Endothelial cell of umbilical vein (primary cell): ENCODE measurements at regions not wholly inside any gene's neighbourhood (a gene's known extent, or its start where the extent isn't known, plus 50 kb on each side); places are given as distances from the start of the nearest gene placed in this dataset.

Source experiments
- BruUV-seq: library from RNA; stranded (reverse); fragments of 400-500 nt; replicated peaks from 2 replicates; lab custom pipeline; 2021; lab: Mats Ljungman, UMichigan
- CTCF ChIA-PET: fragments of 300-600, 350-600 bp; sonication (Branson Sonifier 250); formaldehyde crosslinking; loops from one replicate; lab custom pipeline; 2021; ENCODE audit warnings: antibody characterized with exemption, inconsistent platforms; lab: Charles Lee
- POLR2A ChIA-PET: fragments of 300-600, 350-600 bp; sonication (Branson Sonifier 250); formaldehyde crosslinking; loops from one replicate; lab custom pipeline; 2021; ENCODE audit warnings: antibody characterized with exemption, inconsistent platforms; lab: Charles Lee
- DNase-seq: peaks from one replicate; pipeline ENCODE4 v3.0.0-alpha.2; 2011; ENCODE audit warnings: low read depth, low spot score
- FAIRE-seq: peaks from 2 replicates; lab custom pipeline; 2011; peaks lifted over from hg19 to GRCh38; lab: Jason Lieb, UNC
- H2AFZ ChIP-seq: 2 replicates; pipeline ENCODE4 v1.6.0; 2012; ENCODE audit warnings: low read depth, low read length, control low read depth, inconsistent platforms
- H3K27ac ChIP-seq: 2 replicates; pipeline ENCODE4 v1.5.1; 2011; ENCODE audit warnings: low read depth, mild to moderate bottlenecking, control low read depth, low read length, moderate library complexity; ENCODE audit not compliant: insufficient read depth
- H3K27me3 ChIP-seq, 2 experiments: 2 replicates each; pipeline versions ENCODE4 v1.6.0 to v1.6.1; 2011; ENCODE audit warnings: low read length in 2 of 2, mixed read lengths in 1 of 2; ENCODE audit not compliant: control insufficient read depth in 2 of 2, insufficient read depth in 2 of 2
- H3K36me3 ChIP-seq, 2 experiments: 2 replicates in 1 of 2; 3 replicates in 1 of 2; pipeline ENCODE4 v1.5.1; 2011; ENCODE audit warnings: low read length in 2 of 2, mild to moderate bottlenecking in 1 of 2, moderate library complexity in 1 of 2; ENCODE audit not compliant: control insufficient read depth in 2 of 2, insufficient read depth in 2 of 2; ENCODE audit errors: extremely low read depth in 1 of 2
- H3K4me1 ChIP-seq: 3 replicates; pipeline ENCODE4 v1.5.1; 2011; ENCODE audit warnings: mild to moderate bottlenecking, low read length; ENCODE audit not compliant: control insufficient read depth, insufficient read depth; ENCODE audit errors: extremely low read depth
- H3K4me2 ChIP-seq: 2 replicates; pipeline ENCODE4 v1.6.1; 2011; ENCODE audit warnings: low read length, control low read depth, mixed read lengths; ENCODE audit not compliant: insufficient read depth
- H3K4me3 ChIP-seq, 3 experiments: fragments of 200-600 bp in 1 of 3; sonication (generic), shearing (Covaris generic) in 1 of 3; replicated peaks in 1 of 3; 2 replicates each; pipeline ENCODE4 v1.5.1; 2011 to 2016; ENCODE audit warnings: control low read depth in 3 of 3, low read length in 3 of 3, mild to moderate bottlenecking in 2 of 3, inconsistent platforms in 1 of 3, low read depth in 1 of 3, moderate library complexity in 1 of 3; ENCODE audit not compliant: insufficient read depth in 1 of 3
- H3K79me2 ChIP-seq: 2 replicates; pipeline ENCODE4 v1.6.0; 2012; ENCODE audit warnings: low read length, inconsistent platforms; ENCODE audit not compliant: control insufficient read depth, insufficient read depth
- H3K9ac ChIP-seq: replicated peaks from 2 replicates; pipeline ENCODE3; 2011; ENCODE audit warnings: low read length, control low read depth; ENCODE audit not compliant: insufficient read depth; ENCODE audit errors: extremely low read depth
- H3K9me1 ChIP-seq: replicated peaks from 3 replicates; pipeline ENCODE4 v1.6.0; 2011; ENCODE audit warnings: mild to moderate bottlenecking, low read length; ENCODE audit not compliant: control insufficient read depth, insufficient read depth; ENCODE audit errors: extremely low read depth
- H3K9me3 ChIP-seq: replicated peaks from 2 replicates; pipeline ENCODE4 v1.5.1; 2012; ENCODE audit warnings: low read length, inconsistent platforms; ENCODE audit not compliant: control insufficient read depth, insufficient read depth
- H4K20me1 ChIP-seq: replicated peaks from 2 replicates; pipeline ENCODE3; 2011; ENCODE audit warnings: mild to moderate bottlenecking, low read length; ENCODE audit not compliant: control insufficient read depth, insufficient read depth; ENCODE audit errors: extremely low read depth
- EZH2 ChIP-seq: IDR thresholded peaks from 2 replicates; pipeline ENCODE4 v1.6.1; 2012; ENCODE audit warnings: borderline replicate concordance, low read depth, mild to moderate bottlenecking, moderate library complexity, low read length, inconsistent platforms; ENCODE audit not compliant: severe bottlenecking
- FOS ChIP-seq: IDR thresholded peaks from 2 replicates; pipeline ENCODE4 v1.6.1; 2011; ENCODE audit warnings: mild to moderate bottlenecking, low read length, moderate library complexity, borderline replicate concordance; ENCODE audit not compliant: insufficient read depth
- GATA2 ChIP-seq: IDR thresholded peaks from 2 replicates; pipeline ENCODE4 v1.7.0; 2011; ENCODE audit warnings: low read depth, mild to moderate bottlenecking, moderate library complexity, mixed read lengths, low read length; ENCODE audit not compliant: insufficient read length, insufficient read depth
- JUN ChIP-seq: IDR thresholded peaks from 2 replicates; pipeline ENCODE4 v1.6.1; 2011; ENCODE audit warnings: borderline replicate concordance, low read depth; ENCODE audit not compliant: insufficient read length, insufficient read depth
- MYC ChIP-seq: IDR thresholded peaks from one replicate; pipeline ENCODE4 v1.6.1; 2011; ENCODE audit warnings: mild to moderate bottlenecking, low read depth, low read length
- POLR2A ChIP-seq: IDR thresholded peaks from 2 replicates; pipeline ENCODE4 v1.6.1; 2012; ENCODE audit warnings: low read depth, mild to moderate bottlenecking, control low read depth, low read length
- POLR2AphosphoS5 ChIP-seq: IDR thresholded peaks from 2 replicates; pipeline ENCODE4 v1.6.1; 2012; ENCODE audit warnings: low read depth, mild to moderate bottlenecking, control low read depth, low read length, moderate library complexity; ENCODE audit not compliant: insufficient read depth
- dilution Hi-C: fragments of 300-500 bp; cut with MboI; formaldehyde crosslinking; loops from one replicate; pipeline ENCODE4 v1.15.0; 2019; ENCODE audit warnings: low sequenced_read_pairs; ENCODE audit not compliant: extremely low pct_ligation_motif_present
- intact Hi-C: fragments of 100-400 bp; cut with micrococcal nuclease; formaldehyde crosslinking; loops from one replicate; pipeline ENCODE4 v1.10.0; 2022
- TF ChIP-seq, protein P1 (sequence below), 2 donors: IDR thresholded peaks; 1 replicate in 1 of 2; 2 replicates in 1 of 2; pipeline ENCODE4 v1.5.1; 2011; ENCODE audit warnings: low read length in 2 of 2, mild to moderate bottlenecking in 2 of 2, moderate library complexity in 2 of 2, control low read depth in 1 of 2, inconsistent platforms in 1 of 2, low read depth in 1 of 2; ENCODE audit not compliant: insufficient read depth in 1 of 2; ENCODE audit errors: extremely low read depth in 1 of 2
- TF ChIP-seq, protein P2 (sequence below): IDR thresholded peaks from 2 replicates; pipeline ENCODE4 v1.6.1; 2011; ENCODE audit not compliant: insufficient read depth, insufficient read length

DNA sequence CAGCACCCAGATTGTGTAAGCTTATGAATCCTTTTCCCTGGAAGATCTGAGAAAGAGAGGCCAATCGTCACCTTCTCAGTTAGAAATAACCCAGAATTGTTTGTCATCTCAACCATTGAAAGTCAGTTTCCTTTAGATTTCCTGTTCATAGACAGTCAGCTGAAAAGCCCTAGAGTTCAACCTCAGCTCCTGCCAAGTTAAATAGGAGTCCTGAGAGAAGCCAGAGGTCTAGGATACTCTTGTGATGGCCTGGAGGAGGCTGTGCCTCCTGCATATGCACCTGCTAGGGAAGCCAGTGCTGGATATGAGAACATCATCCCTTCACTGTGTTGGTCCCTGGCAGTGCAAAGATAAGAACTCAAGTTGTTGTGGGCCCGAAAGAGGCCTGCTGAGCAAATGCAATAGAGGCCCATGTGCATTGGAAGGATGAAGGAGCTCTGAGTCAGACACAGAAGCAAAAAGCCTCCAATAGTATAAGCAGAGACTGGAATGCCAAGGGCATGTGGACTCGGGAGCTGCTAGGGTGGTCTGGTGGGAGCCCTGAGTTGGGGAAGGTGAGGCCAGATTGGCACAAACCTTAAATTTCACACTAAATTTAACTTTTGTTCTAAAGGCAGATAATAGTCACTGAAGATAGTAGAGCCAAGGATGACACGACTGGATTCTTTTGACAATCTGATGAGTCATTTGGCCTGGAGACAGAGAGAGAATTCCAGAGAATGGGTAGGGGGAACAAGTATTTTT is 520.9 kb upstream of the CDH5 start:
- TF ChIP-seq POLR2A (no peak), MYC (no peak), FOS (no peak), POLR2AphosphoS5 (no peak), JUN (no peak), GATA2 (no peak), EZH2 (no peak)
- TF ChIP-seq, protein P1, sequence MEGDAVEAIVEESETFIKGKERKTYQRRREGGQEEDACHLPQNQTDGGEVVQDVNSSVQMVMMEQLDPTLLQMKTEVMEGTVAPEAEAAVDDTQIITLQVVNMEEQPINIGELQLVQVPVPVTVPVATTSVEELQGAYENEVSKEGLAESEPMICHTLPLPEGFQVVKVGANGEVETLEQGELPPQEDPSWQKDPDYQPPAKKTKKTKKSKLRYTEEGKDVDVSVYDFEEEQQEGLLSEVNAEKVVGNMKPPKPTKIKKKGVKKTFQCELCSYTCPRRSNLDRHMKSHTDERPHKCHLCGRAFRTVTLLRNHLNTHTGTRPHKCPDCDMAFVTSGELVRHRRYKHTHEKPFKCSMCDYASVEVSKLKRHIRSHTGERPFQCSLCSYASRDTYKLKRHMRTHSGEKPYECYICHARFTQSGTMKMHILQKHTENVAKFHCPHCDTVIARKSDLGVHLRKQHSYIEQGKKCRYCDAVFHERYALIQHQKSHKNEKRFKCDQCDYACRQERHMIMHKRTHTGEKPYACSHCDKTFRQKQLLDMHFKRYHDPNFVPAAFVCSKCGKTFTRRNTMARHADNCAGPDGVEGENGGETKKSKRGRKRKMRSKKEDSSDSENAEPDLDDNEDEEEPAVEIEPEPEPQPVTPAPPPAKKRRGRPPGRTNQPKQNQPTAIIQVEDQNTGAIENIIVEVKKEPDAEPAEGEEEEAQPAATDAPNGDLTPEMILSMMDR (IDR thresholded peaks at IDR 0.05; ENCODE audit: extremely low read depth in 1 of 2, insufficient read depth in 1 of 2, low read depth in 1 of 2, low read length in 2 of 2), result no peak
- TF ChIP-seq, protein P2, sequence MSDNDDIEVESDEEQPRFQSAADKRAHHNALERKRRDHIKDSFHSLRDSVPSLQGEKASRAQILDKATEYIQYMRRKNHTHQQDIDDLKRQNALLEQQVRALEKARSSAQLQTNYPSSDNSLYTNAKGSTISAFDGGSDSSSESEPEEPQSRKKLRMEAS, result no peak
- FAIRE-seq (no peak), DNase-seq (no peak)
- Histone ChIP-seq H4K20me1 (no peaks in the 10 kb centered on the region), H3K79me2 (no peaks in the 10 kb centered on the region), H3K9me3 (no peaks in the 10 kb centered on the region), H3K9me1 (no peaks in the 10 kb centered on the region), H3K4me3 (no peak overlapping the region), H2AFZ (no peak overlapping the region), H3K27ac (no peak overlapping the region), H3K4me2 (no peak overlapping the region), H3K36me3 (no peaks in the 10 kb centered on the region), H3K9ac (no peak overlapping the region), H3K27me3 (no peaks in the 10 kb centered on the region), H3K4me1 (no peaks in the 10 kb centered on the region)
- ChIA-PET CTCF (no interaction called here), POLR2A (no interaction called here)
- no TSS peak for BruUV-seq
- dilution Hi-C loops (no loop called here), intact Hi-C loops (no loop called here)
